Liver (tissue), 8 donors: ENCODE measurements at regions not wholly inside any gene's neighbourhood (a gene's known extent, or its start where the extent isn't known, plus 50 kb on each side); places are given as distances from the start of the nearest gene placed in this dataset.
"Not testable (repeated sequence)": the region's sequence is repeated elsewhere in the genome, so short reads cannot be mapped to it uniquely, and the experiment has no call there.

Source experiments
- DNase-seq: peaks from one replicate; pipeline ENCODE4 v3.0.0-alpha.2; 2017; ENCODE audit warnings: low spot score
- H3K27ac ChIP-seq, 2 donors: one replicate each; pipeline ENCODE4 v1.7.0; 2013; ENCODE audit warnings: inconsistent platforms in 2 of 2, low read length in 2 of 2, control low read depth in 1 of 2, low read depth in 1 of 2, mild to moderate bottlenecking in 1 of 2
- H3K27me3 ChIP-seq, 4 donors: one replicate each; pipeline versions ENCODE4 v1.6.1 to v1.7.0; 2013; ENCODE audit warnings: low read length in 3 of 4, inconsistent platforms in 1 of 4, mild to moderate bottlenecking in 1 of 4, moderate library complexity in 1 of 4; ENCODE audit not compliant: control insufficient read depth in 4 of 4, insufficient read depth in 4 of 4
- H3K36me3 ChIP-seq, 4 donors: one replicate each; pipeline versions ENCODE4 v1.6.1 to v1.7.0; 2013; ENCODE audit warnings: low read length in 3 of 4, mild to moderate bottlenecking in 3 of 4, low read depth in 1 of 4, moderate library complexity in 1 of 4; ENCODE audit not compliant: control insufficient read depth in 4 of 4, insufficient read depth in 3 of 4
- H3K4me1 ChIP-seq, 4 donors: one replicate each; pipeline versions ENCODE4 v1.6.1 to v1.7.0; 2013; ENCODE audit warnings: low read length in 3 of 4, mild to moderate bottlenecking in 3 of 4, moderate library complexity in 1 of 4; ENCODE audit not compliant: control insufficient read depth in 4 of 4, insufficient read depth in 4 of 4
- H3K4me3 ChIP-seq, 3 donors: one replicate each; pipeline versions ENCODE4 v1.6.1 to v1.7.0; 2013; ENCODE audit warnings: low read length in 3 of 3, control low read depth in 1 of 3, low read depth in 1 of 3, mild to moderate bottlenecking in 1 of 3
- H3K9ac ChIP-seq, 2 donors: one replicate each; pipeline ENCODE4 v1.7.0; 2013; ENCODE audit warnings: low read length in 2 of 2, mild to moderate bottlenecking in 2 of 2, moderate library complexity in 2 of 2, control low read depth in 1 of 2, low read depth in 1 of 2
- H3K9me3 ChIP-seq, 4 donors: one replicate each; pipeline versions ENCODE4 v1.6.1 to v1.7.0; 2013; ENCODE audit warnings: low read length in 3 of 4; ENCODE audit not compliant: control insufficient read depth in 4 of 4
- EGR1 ChIP-seq, 2 donors: IDR thresholded peaks; 2 replicates each; pipeline ENCODE4 v1.6.1; 2016 to 2018; ENCODE audit warnings: antibody characterized with exemption in 2 of 2, low read depth in 2 of 2
- FOXA2 ChIP-seq: IDR thresholded peaks from 2 replicates; pipeline ENCODE4 v1.6.1; 2016; ENCODE audit warnings: antibody characterized with exemption
- GABPA ChIP-seq, 2 donors: IDR thresholded peaks in 1 of 2; conservative IDR thresholded peaks in 1 of 2; 2 replicates each; pipeline ENCODE4 v1.6.1; 2016; ENCODE audit warnings: antibody characterized with exemption in 2 of 2, mild to moderate bottlenecking in 1 of 2, moderate library complexity in 1 of 2
- HNF4A ChIP-seq, 2 donors: conservative IDR thresholded peaks; 2 replicates each; pipeline ENCODE4 v1.6.1; 2016; ENCODE audit warnings: antibody characterized with exemption in 2 of 2, mild to moderate bottlenecking in 2 of 2
- HNF4G ChIP-seq: IDR thresholded peaks from 2 replicates; pipeline ENCODE4 v1.6.1; 2016; ENCODE audit warnings: antibody characterized with exemption
- JUND ChIP-seq, 2 donors: IDR thresholded peaks; 2 replicates each; pipeline ENCODE4 v1.6.1; 2016; ENCODE audit warnings: antibody characterized with exemption in 2 of 2
- NR2F2 ChIP-seq: IDR thresholded peaks from 2 replicates; pipeline ENCODE4 v1.6.1; 2016; ENCODE audit warnings: antibody characterized with exemption
- RAD21 ChIP-seq, 2 donors: IDR thresholded peaks; 2 replicates each; pipeline ENCODE4 v1.6.1; 2016; ENCODE audit warnings: antibody characterized with exemption in 2 of 2, mild to moderate bottlenecking in 2 of 2
- RXRA ChIP-seq, 2 donors: IDR thresholded peaks; 2 replicates each; pipeline ENCODE4 v1.6.1; 2017 to 2018; ENCODE audit warnings: antibody characterized with exemption in 2 of 2, mild to moderate bottlenecking in 1 of 2
- SP1 ChIP-seq: IDR thresholded peaks from 2 replicates; pipeline ENCODE4 v1.6.1; 2018; ENCODE audit warnings: antibody characterized with exemption, mild to moderate bottlenecking
- TAF1 ChIP-seq: conservative IDR thresholded peaks from 2 replicates; pipeline ENCODE4 v1.6.1; 2016; ENCODE audit warnings: antibody characterized with exemption, mild to moderate bottlenecking
- YY1 ChIP-seq: IDR thresholded peaks from 2 replicates; pipeline ENCODE4 v1.6.1; 2016; ENCODE audit warnings: antibody characterized with exemption, mild to moderate bottlenecking
- WGBS: extraction: QIAGEN DNeasy Blood & Tissue Kit; methylation state at CpG from one replicate; pipeline ENCODE4 v1.1.7; 2013; 5-methylcytosine and 5-hydroxymethylcytosine counted together
- TF ChIP-seq, protein P1 (sequence below): IDR thresholded peaks from 2 replicates; pipeline ENCODE4 v1.6.1; 2016; ENCODE audit warnings: antibody characterized with exemption
- TF ChIP-seq, protein P2 (sequence below): IDR thresholded peaks from 2 replicates; pipeline ENCODE4 v1.6.1; 2016; ENCODE audit warnings: antibody characterized with exemption
- TF ChIP-seq, protein P3 (sequence below): IDR thresholded peaks from 2 replicates; pipeline ENCODE4 v1.6.1; 2016; ENCODE audit warnings: antibody characterized with exemption
- TF ChIP-seq, protein P4 (sequence below): fragments of 150-350 bp; IDR thresholded peaks from 2 replicates; pipeline ENCODE4 v1.5.1; 2017; ENCODE audit warnings: improper control_type of control experiment, low read depth, low read length; ENCODE audit not compliant: missing input control
- donor health status: healthy.
- donor health status: healthy.
- donor health status: healthy.
- donor health status: healthy.
- donor health status: healthy.

DNA sequence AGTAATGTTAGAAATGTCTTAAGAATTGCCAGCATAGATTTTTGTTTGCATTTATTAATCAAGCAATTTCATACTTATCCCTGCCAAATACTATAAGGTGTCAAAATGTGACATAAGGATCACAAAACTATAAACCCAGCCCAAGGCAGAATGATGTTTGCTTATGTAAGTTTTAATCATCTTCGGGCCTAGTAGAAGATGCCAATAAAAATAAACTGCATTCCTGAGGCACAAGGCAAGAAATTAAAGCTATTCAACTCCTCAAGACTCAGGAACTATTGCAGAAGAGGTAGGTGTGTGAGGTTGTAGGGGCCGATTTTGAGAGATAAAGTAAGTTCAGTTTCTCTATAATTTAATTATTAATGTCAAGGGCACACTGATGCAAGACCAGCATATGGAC lies 189.4 kb upstream of the AHR start:
- no peaks in the 10 kb centered on the region for H3K36me3 ChIP-seq
- no peaks in the 10 kb centered on the region for H3K27me3 ChIP-seq
- no peaks in the 10 kb centered on the region for H3K9me3 ChIP-seq
- DNase-seq: no peak
- no peak overlapping the region for H3K27ac ChIP-seq
- TF ChIP-seq GABPA (IDR thresholded peaks at IDR 0.05 in 1 of 2, conservative IDR thresholded peaks at IDR 0.05 in 1 of 2) (no peak), YY1 (no peak), SP1 (no peak), TAF1 (no peak), EGR1 (IDR thresholded peaks at IDR 0.05; ENCODE audit: low read depth in 2 of 2) (no peak), HNF4A (conservative IDR thresholded peaks at IDR 0.05) (no peak), RAD21 (IDR thresholded peaks at IDR 0.05) (no peak), NR2F2 (no peak), JUND (IDR thresholded peaks at IDR 0.05) (no peak), HNF4G (no peak), RXRA (IDR thresholded peaks at IDR 0.05) (no peak)
- TF ChIP-seq, protein P1, sequence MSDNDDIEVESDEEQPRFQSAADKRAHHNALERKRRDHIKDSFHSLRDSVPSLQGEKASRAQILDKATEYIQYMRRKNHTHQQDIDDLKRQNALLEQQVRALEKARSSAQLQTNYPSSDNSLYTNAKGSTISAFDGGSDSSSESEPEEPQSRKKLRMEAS: no peak
- TF ChIP-seq, protein P2, sequence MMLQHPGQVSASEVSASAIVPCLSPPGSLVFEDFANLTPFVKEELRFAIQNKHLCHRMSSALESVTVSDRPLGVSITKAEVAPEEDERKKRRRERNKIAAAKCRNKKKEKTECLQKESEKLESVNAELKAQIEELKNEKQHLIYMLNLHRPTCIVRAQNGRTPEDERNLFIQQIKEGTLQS: no peak
- TF ChIP-seq, protein P3, sequence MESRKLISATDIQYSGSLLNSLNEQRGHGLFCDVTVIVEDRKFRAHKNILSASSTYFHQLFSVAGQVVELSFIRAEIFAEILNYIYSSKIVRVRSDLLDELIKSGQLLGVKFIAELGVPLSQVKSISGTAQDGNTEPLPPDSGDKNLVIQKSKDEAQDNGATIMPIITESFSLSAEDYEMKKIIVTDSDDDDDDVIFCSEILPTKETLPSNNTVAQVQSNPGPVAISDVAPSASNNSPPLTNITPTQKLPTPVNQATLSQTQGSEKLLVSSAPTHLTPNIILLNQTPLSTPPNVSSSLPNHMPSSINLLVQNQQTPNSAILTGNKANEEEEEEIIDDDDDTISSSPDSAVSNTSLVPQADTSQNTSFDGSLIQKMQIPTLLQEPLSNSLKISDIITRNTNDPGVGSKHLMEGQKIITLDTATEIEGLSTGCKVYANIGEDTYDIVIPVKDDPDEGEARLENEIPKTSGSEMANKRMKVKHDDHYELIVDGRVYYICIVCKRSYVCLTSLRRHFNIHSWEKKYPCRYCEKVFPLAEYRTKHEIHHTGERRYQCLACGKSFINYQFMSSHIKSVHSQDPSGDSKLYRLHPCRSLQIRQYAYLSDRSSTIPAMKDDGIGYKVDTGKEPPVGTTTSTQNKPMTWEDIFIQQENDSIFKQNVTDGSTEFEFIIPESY: no peak
- TF ChIP-seq, protein P4, sequence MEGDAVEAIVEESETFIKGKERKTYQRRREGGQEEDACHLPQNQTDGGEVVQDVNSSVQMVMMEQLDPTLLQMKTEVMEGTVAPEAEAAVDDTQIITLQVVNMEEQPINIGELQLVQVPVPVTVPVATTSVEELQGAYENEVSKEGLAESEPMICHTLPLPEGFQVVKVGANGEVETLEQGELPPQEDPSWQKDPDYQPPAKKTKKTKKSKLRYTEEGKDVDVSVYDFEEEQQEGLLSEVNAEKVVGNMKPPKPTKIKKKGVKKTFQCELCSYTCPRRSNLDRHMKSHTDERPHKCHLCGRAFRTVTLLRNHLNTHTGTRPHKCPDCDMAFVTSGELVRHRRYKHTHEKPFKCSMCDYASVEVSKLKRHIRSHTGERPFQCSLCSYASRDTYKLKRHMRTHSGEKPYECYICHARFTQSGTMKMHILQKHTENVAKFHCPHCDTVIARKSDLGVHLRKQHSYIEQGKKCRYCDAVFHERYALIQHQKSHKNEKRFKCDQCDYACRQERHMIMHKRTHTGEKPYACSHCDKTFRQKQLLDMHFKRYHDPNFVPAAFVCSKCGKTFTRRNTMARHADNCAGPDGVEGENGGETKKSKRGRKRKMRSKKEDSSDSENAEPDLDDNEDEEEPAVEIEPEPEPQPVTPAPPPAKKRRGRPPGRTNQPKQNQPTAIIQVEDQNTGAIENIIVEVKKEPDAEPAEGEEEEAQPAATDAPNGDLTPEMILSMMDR: no peak
- H3K4me3 ChIP-seq: no peak overlapping the region
- 81% methylated on average over 2 of the region's 2 CpGs for WGBS
- H3K9ac ChIP-seq: no peak overlapping the region
- no peaks in the 10 kb centered on the region for H3K4me1 ChIP-seq

DNA sequence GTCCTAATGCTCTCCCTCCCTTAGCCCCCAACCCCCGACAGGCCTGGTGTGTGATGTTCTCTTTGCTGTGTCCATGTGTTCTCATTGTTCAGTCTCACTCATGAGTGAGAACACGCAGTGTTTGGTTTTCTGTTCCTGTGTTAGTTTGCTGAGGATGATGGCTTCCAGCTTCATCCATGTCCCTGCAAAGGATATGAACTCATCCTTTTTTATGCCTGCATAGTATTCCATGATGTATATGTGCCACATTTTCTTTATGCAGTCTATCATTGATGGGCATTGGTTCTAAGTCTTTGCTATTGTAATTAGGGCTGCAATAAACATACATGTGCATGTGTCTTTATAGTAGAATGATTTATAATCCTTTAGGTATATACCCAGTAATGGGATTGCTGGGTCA lies 184.7 kb upstream of the AHR start:
- H3K9me3 ChIP-seq, DNase-seq, H3K36me3 ChIP-seq, H3K9ac ChIP-seq, H3K27ac ChIP-seq, H3K4me3 ChIP-seq, H3K27me3 ChIP-seq, H3K4me1 ChIP-seq: not testable (repeated sequence)
- 97% methylated on average over 2 of the region's 2 CpGs for WGBS

DNA sequence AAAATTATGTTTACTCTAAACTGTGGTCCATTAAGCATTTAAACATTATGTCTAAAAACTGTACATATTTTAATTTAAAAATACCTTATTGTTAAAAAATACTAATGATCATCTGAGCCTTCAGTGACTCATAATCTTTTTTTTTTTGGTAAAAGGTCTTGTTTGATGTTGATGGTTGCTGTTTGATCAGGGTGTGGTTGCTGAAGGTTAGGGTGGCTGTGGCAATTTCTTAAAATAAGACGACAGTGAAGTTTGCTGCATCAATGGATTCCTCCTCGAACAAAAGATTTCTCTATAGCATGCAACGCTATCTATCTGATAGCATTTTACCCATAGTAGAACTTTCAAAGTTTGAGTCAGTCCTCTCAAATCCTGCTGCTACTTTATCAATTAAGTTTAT lies 180.0 kb upstream of the AHR start:
- 95% methylated on average over 3 of the region's 3 CpGs for whole genome bisulfite sequencing
- Histone ChIP-seq H3K36me3 (no peaks in the 10 kb centered on the region), H3K4me3 (no peak overlapping the region), H3K27me3 (no peaks in the 10 kb centered on the region), H3K4me1 (no peaks in the 10 kb centered on the region), H3K9ac (no peak overlapping the region), H3K9me3 (no peaks in the 10 kb centered on the region), H3K27ac (no peak overlapping the region)
- TF ChIP-seq, protein P3: no peak
- no peak for TF ChIP-seq FOXA2
- DNase-seq: no peak
